ENCODE measurements at regions not wholly inside any gene's neighbourhood (a gene's known extent, or its start where the extent isn't known, plus 50 kb on each side); places are given as distances from the start of the nearest gene placed in this dataset.
"Not testable (repeated sequence)": the region's sequence is repeated elsewhere in the genome, so short reads cannot be mapped to it uniquely, and the experiment has no call there.

- TF ChIP-seq CTCF (IDR thresholded peaks at IDR 0.05; ENCODE audit: insufficient read depth, low read length): no peak
- no peak overlapping the region for H3K4me3 ChIP-seq (ENCODE audit: low read depth, low read length)
- peak; percentile 93 for DNase-seq (ENCODE audit: low read depth)
Measured at GRCh38 chr7:81161451-81162075, 242.7 kb upstream of the SEMA3C start.

- no peak for TF ChIP-seq CTCF (IDR thresholded peaks at IDR 0.05; ENCODE audit: insufficient read depth, low read length)
- H3K4me3 ChIP-seq (ENCODE audit: low read depth, low read length): no peak overlapping the region
- peak; percentile 16 for DNase-seq (ENCODE audit: low read depth)
Measured at GRCh38 chr7:81159402-81159801, 240.6 kb upstream of the SEMA3C start.

- H3K4me3 ChIP-seq (ENCODE audit: low read depth, low read length): no peak overlapping the region
- TF ChIP-seq CTCF (IDR thresholded peaks at IDR 0.05; ENCODE audit: insufficient read depth, low read length): no peak
- no peak for DNase-seq (ENCODE audit: low read depth)
Measured at GRCh38 chr7:81158189-81158588, 239.3 kb upstream of the SEMA3C start.

GRCh38 chr7:81155654-81156373 is 237.0 kb upstream of the SEMA3C start:
- H3K4me3 ChIP-seq (ENCODE audit: low read depth, low read length): no peak overlapping the region
- no peak for DNase-seq (ENCODE audit: low read depth)
- TF ChIP-seq CTCF (IDR thresholded peaks at IDR 0.05; ENCODE audit: insufficient read depth, low read length): no peak

GRCh38 chr7:81154565-81154964 is 235.7 kb upstream of the SEMA3C start:
- H3K4me3 ChIP-seq (ENCODE audit: low read depth, low read length): no peak overlapping the region
- no peak for TF ChIP-seq CTCF (IDR thresholded peaks at IDR 0.05; ENCODE audit: insufficient read depth, low read length)
- DNase-seq (ENCODE audit: low read depth): no peak

- H3K4me3 ChIP-seq (ENCODE audit: low read depth, low read length); DNase-seq (ENCODE audit: low read depth): not testable (repeated sequence)
Measured at GRCh38 chr7:81152925-81153324, 234.1 kb upstream of the SEMA3C start.

- no peak overlapping the region for H3K4me3 ChIP-seq (ENCODE audit: low read depth, low read length)
- no peak for TF ChIP-seq CTCF (IDR thresholded peaks at IDR 0.05; ENCODE audit: insufficient read depth, low read length)
- DNase-seq (ENCODE audit: low read depth): no peak
Measured at GRCh38 chr7:81150951-81151361, 232.1 kb upstream of the SEMA3C start.
